Neural cell (in vitro differentiated cells): ENCODE measurements at regions not wholly inside any gene's neighbourhood (a gene's known extent, or its start where the extent isn't known, plus 50 kb on each side); places are given as distances from the start of the nearest gene placed in this dataset.

ENCODE experiments used
- H2AFZ ChIP-seq: fragments of 200-600, 300-800 bp; sonication (generic), shearing (Covaris generic); 2 replicates; pipeline ENCODE4 v1.6.0; 2014; ENCODE audit warnings: low read depth, mild to moderate bottlenecking, antibody characterized with exemption, low read length, moderate library complexity
- H3F3A ChIP-seq: fragments of 200-600 bp; shearing (Covaris generic); 2 replicates; pipeline ENCODE4 v1.6.1; 2016; ENCODE audit warnings: mild to moderate bottlenecking, moderate library complexity, mixed read lengths, antibody characterized with exemption, low read length; ENCODE audit not compliant: insufficient read depth, poor library complexity, severe bottlenecking
- H3K27ac ChIP-seq: fragments of 200-600, 300-800 bp; sonication (generic), shearing (Covaris generic); 2 replicates; pipeline ENCODE4 v1.5.1; 2014; ENCODE audit warnings: mild to moderate bottlenecking, low read length, moderate library complexity
- H3K27me3 ChIP-seq: fragments of 300-800, 200-600 bp; sonication (generic), shearing (Covaris generic); 2 replicates; pipeline ENCODE4 v1.6.0; 2014; ENCODE audit warnings: mild to moderate bottlenecking, low read depth, low read length, moderate library complexity; ENCODE audit not compliant: insufficient read depth
- H3K36me3 ChIP-seq: fragments of 300-800, 200-600 bp; sonication (generic), shearing (Covaris generic); 2 replicates; pipeline ENCODE4 v1.5.1; 2014; ENCODE audit warnings: mild to moderate bottlenecking, antibody characterized with exemption, low read length, moderate library complexity; ENCODE audit not compliant: insufficient read depth
- H3K4me2 ChIP-seq: fragments of 300-800, 200-600 bp; sonication (generic), shearing (Covaris generic); 2 replicates; pipeline ENCODE4 v1.6.0; 2014; ENCODE audit warnings: mild to moderate bottlenecking, low read length
- H3K4me3 ChIP-seq: fragments of 300-800, 200-600 bp; sonication (generic), shearing (Covaris generic); 2 replicates; pipeline ENCODE4 v1.5.1; 2014; ENCODE audit warnings: mild to moderate bottlenecking, low read length, moderate library complexity
- H3K79me2 ChIP-seq: fragments of 200-600 bp; shearing (Covaris generic); replicated peaks from 2 replicates; pipeline ENCODE4 v1.6.0; 2014; ENCODE audit warnings: mild to moderate bottlenecking, low read length, moderate library complexity; ENCODE audit not compliant: insufficient read depth
- H3K9ac ChIP-seq: fragments of 300-800, 200-600 bp; sonication (generic), shearing (Covaris generic); 2 replicates; pipeline ENCODE4 v1.6.1; 2016; ENCODE audit warnings: mild to moderate bottlenecking, low read length, mixed read lengths
- H3K9me2 ChIP-seq: fragments of 200-600 bp; shearing (Covaris generic); 2 replicates; pipeline ENCODE4 v1.6.1; 2016; ENCODE audit warnings: mild to moderate bottlenecking, low read length, mixed read lengths; ENCODE audit not compliant: insufficient read depth
- H3K9me3 ChIP-seq: fragments of 200-600, 300-800 bp; sonication (generic), shearing (Covaris generic); 2 replicates; pipeline ENCODE4 v1.6.1; 2016; ENCODE audit warnings: mild to moderate bottlenecking, mixed run types, low read length, moderate library complexity, mixed read lengths
- H4K20me1 ChIP-seq: fragments of 200-600 bp; shearing (Covaris generic); 2 replicates; pipeline ENCODE4 v1.6.1; 2016; ENCODE audit warnings: mild to moderate bottlenecking, mixed run types; ENCODE audit not compliant: insufficient read depth
- EP300 ChIP-seq: fragments of 450-650 bp; conservative IDR thresholded peaks from 2 replicates; pipeline ENCODE4 v1.6.1; 2014; ENCODE audit warnings: antibody characterized with exemption, mild to moderate bottlenecking, moderate library complexity; ENCODE audit not compliant: poor library complexity, severe bottlenecking
- EZH2 ChIP-seq: fragments of 200-600, 300-800 bp; shearing (Covaris generic), sonication (generic); IDR thresholded peaks from 2 replicates; pipeline ENCODE4 v1.6.1; 2014; ENCODE audit warnings: antibody characterized with exemption, low read length, borderline replicate concordance, mild to moderate bottlenecking; ENCODE audit not compliant: insufficient read depth, poor library complexity, severe bottlenecking
- MXI1 ChIP-seq: fragments of 450-650 bp; conservative IDR thresholded peaks from 2 replicates; pipeline ENCODE4 v1.6.1; 2014; ENCODE audit warnings: antibody characterized with exemption, mild to moderate bottlenecking; ENCODE audit not compliant: poor library complexity, severe bottlenecking
- POLR2AphosphoS5 ChIP-seq: IDR thresholded peaks from 2 replicates; pipeline ENCODE4 v1.6.1; 2012
- RAD21 ChIP-seq: fragments of 450-650 bp; conservative IDR thresholded peaks from 2 replicates; pipeline ENCODE4 v1.6.1; 2014; ENCODE audit warnings: antibody characterized with exemption, mild to moderate bottlenecking, moderate library complexity
- SMC3 ChIP-seq: fragments of 450-650 bp; conservative IDR thresholded peaks from 2 replicates; pipeline ENCODE4 v1.6.1; 2014; ENCODE audit warnings: antibody characterized with exemption, mild to moderate bottlenecking, moderate library complexity; ENCODE audit not compliant: poor library complexity
- TAF1 ChIP-seq: IDR thresholded peaks from 2 replicates; pipeline ENCODE4 v1.6.1; 2012; ENCODE audit warnings: low read depth
- TF ChIP-seq, protein P1 (sequence below): fragments of 450-650 bp; IDR thresholded peaks from 2 replicates; pipeline ENCODE4 v1.5.1; 2014; ENCODE audit warnings: antibody characterized with exemption, mild to moderate bottlenecking, moderate library complexity; ENCODE audit not compliant: poor library complexity, severe bottlenecking
- TF ChIP-seq, protein P2 (sequence below): IDR thresholded peaks from 2 replicates; pipeline ENCODE4 v1.6.1; 2012; ENCODE audit warnings: borderline replicate concordance

DNA sequence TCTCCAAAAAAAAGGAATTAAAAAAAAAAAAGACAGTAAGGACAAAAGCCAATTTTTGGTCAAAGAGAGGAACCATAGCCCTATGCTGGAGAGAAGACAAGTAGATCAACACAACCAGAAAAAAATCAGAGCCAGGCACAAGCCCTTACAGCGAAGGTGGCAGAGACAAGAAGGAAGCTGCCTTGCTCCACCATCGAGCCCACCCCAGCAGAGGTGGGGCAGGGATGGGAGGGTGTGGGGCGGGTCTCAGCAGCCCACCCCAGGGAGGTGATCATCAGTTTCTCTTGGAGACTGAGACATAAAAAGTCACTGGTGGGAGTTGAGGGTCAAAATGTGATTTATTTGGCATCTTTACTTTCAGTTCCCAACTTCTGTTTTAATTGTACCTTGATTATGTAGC lies 332.4 kb downstream of the FOXO1 start:
- no peaks in the 10 kb centered on the region for H3K9me3 ChIP-seq
- no peak overlapping the region for H3K9ac ChIP-seq
- no peak overlapping the region for H2AFZ ChIP-seq
- no peak overlapping the region for H3K4me2 ChIP-seq
- TF ChIP-seq EZH2 (no peak), EP300 (no peak), TAF1 (no peak)
- TF ChIP-seq, protein P1, sequence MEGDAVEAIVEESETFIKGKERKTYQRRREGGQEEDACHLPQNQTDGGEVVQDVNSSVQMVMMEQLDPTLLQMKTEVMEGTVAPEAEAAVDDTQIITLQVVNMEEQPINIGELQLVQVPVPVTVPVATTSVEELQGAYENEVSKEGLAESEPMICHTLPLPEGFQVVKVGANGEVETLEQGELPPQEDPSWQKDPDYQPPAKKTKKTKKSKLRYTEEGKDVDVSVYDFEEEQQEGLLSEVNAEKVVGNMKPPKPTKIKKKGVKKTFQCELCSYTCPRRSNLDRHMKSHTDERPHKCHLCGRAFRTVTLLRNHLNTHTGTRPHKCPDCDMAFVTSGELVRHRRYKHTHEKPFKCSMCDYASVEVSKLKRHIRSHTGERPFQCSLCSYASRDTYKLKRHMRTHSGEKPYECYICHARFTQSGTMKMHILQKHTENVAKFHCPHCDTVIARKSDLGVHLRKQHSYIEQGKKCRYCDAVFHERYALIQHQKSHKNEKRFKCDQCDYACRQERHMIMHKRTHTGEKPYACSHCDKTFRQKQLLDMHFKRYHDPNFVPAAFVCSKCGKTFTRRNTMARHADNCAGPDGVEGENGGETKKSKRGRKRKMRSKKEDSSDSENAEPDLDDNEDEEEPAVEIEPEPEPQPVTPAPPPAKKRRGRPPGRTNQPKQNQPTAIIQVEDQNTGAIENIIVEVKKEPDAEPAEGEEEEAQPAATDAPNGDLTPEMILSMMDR: no peak
- no peak overlapping the region for H3K27ac ChIP-seq
- H3F3A ChIP-seq: no peaks in the 10 kb centered on the region
- H4K20me1 ChIP-seq: no peaks in the 10 kb centered on the region
- H3K27me3 ChIP-seq: no peaks in the 10 kb centered on the region
- H3K79me2 ChIP-seq: no peaks in the 10 kb centered on the region
- H3K9me2 ChIP-seq: no peaks in the 10 kb centered on the region
- H3K4me3 ChIP-seq: no peak overlapping the region
- no peaks in the 10 kb centered on the region for H3K36me3 ChIP-seq

DNA sequence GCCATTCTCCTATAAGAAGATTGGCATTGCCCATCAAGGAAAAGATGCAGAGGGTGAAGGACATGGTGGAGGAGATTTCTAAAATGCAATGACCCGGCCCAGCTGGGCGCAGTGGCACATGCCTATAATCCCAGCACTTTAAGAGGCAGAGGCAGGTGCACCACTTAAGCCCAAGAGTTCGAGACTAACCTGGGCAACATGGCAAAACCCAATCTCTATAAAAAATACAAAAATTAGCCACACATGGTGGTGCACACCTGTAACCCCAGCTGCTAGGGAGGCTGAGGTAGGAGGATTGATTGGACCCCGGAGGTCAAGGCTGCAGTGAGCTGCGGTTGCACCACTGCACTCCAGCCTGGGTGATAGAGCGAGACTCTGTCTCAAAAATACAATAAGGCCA lies 331.8 kb downstream of the FOXO1 start:
- Histone ChIP-seq H3F3A (no peaks in the 10 kb centered on the region), H3K9me3 (no peaks in the 10 kb centered on the region), H4K20me1 (no peaks in the 10 kb centered on the region), H3K4me2 (no peak overlapping the region), H3K79me2 (no peaks in the 10 kb centered on the region), H3K4me3 (no peak overlapping the region), H3K9ac (no peak overlapping the region), H3K27ac (no peak overlapping the region), H3K36me3 (no peaks in the 10 kb centered on the region), H2AFZ (no peak overlapping the region), H3K9me2 (no peaks in the 10 kb centered on the region), H3K27me3 (no peaks in the 10 kb centered on the region)
- TF ChIP-seq EZH2: no peak

DNA sequence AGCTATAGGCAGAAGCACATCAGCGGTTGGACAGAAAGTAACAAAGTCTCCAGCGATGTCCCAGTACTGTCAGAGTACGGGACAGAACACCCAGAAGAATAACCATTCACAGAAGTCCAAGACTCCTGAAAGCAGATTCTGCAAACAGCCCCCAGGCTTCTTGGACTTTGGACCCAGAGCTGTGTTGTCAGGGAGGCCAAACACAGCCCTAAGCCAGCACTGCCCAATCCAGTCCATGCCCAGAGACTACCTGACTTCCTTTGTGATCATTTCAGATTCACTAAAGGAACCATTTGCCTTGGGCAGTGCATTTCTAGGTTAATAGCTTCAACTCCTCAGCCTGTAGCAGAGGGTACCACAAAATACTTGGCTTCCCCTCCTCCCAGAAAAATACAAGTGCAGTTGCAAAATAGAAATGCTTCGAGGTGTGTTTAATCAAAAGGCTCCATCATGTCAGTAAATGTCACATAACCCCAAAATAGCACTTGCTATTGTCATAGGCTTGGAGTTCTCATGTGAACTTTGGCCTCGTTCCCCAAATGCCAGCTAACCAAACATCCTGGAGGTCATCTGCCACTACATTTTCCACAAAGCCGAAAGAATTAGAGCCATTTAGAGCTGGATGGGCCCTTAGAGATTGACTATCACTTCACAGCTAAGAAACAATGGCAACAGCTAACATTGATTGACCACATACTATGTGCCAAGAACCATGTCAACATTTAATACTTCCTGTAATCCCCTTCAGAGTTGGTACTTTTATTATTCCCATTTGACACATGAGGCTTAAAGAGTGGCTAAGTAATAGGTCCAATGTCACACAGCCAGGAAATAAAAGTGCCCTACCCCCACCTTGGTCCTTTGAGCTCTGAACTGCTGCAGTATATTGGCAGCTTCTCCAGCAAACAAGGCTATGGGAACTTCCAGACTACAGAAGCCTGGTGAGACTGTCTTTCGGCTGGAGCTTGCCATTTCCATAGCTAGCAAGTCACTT lies 329.9 kb downstream of the FOXO1 start:
- Histone ChIP-seq H4K20me1 (no peaks in the 10 kb centered on the region), H3K4me3 (no peak overlapping the region), H3K9me2 (no peaks in the 10 kb centered on the region), H3K79me2 (no peaks in the 10 kb centered on the region), H3K9me3 (no peaks in the 10 kb centered on the region), H3F3A (no peaks in the 10 kb centered on the region), H3K36me3 (no peaks in the 10 kb centered on the region), H3K4me2 (no peak overlapping the region), H3K27me3 (no peaks in the 10 kb centered on the region), H2AFZ (no peak overlapping the region), H3K27ac (no peak overlapping the region), H3K9ac (no peak overlapping the region)
- TF ChIP-seq, protein P1: no peak
- TF ChIP-seq POLR2AphosphoS5: no peak
- TF ChIP-seq, protein P2, sequence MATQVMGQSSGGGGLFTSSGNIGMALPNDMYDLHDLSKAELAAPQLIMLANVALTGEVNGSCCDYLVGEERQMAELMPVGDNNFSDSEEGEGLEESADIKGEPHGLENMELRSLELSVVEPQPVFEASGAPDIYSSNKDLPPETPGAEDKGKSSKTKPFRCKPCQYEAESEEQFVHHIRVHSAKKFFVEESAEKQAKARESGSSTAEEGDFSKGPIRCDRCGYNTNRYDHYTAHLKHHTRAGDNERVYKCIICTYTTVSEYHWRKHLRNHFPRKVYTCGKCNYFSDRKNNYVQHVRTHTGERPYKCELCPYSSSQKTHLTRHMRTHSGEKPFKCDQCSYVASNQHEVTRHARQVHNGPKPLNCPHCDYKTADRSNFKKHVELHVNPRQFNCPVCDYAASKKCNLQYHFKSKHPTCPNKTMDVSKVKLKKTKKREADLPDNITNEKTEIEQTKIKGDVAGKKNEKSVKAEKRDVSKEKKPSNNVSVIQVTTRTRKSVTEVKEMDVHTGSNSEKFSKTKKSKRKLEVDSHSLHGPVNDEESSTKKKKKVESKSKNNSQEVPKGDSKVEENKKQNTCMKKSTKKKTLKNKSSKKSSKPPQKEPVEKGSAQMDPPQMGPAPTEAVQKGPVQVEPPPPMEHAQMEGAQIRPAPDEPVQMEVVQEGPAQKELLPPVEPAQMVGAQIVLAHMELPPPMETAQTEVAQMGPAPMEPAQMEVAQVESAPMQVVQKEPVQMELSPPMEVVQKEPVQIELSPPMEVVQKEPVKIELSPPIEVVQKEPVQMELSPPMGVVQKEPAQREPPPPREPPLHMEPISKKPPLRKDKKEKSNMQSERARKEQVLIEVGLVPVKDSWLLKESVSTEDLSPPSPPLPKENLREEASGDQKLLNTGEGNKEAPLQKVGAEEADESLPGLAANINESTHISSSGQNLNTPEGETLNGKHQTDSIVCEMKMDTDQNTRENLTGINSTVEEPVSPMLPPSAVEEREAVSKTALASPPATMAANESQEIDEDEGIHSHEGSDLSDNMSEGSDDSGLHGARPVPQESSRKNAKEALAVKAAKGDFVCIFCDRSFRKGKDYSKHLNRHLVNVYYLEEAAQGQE: no peak
- TF ChIP-seq EP300: no peak
- TF ChIP-seq SMC3: no peak
- no peak for TF ChIP-seq TAF1
- no peak for TF ChIP-seq EZH2
- no peak for TF ChIP-seq MXI1
- TF ChIP-seq RAD21: no peak
